Stimulated activated CD8-positive, alpha-beta memory T cell treated with anti-CD3 and anti-CD28 coated beads, Interleukin-4, amount 100 ng/mL, for 24 hours (primary cell): ENCODE measurements at regions not wholly inside any gene's neighbourhood (a gene's known extent, or its start where the extent isn't known, plus 50 kb on each side); places are given as distances from the start of the nearest gene placed in this dataset.
"Not testable (repeated sequence)": the region's sequence is repeated elsewhere in the genome, so short reads cannot be mapped to it uniquely, and the experiment has no call there.

Experiments used
- DNase-seq: peaks from one replicate; pipeline ENCODE4 v3.0.0-alpha.2; 2020; ENCODE audit warnings: low read depth

GRCh38 chr1:47491341-47491753 lies 53.5 kb downstream of the FOXD2 start:
- no peak for DNase-seq

DNA sequence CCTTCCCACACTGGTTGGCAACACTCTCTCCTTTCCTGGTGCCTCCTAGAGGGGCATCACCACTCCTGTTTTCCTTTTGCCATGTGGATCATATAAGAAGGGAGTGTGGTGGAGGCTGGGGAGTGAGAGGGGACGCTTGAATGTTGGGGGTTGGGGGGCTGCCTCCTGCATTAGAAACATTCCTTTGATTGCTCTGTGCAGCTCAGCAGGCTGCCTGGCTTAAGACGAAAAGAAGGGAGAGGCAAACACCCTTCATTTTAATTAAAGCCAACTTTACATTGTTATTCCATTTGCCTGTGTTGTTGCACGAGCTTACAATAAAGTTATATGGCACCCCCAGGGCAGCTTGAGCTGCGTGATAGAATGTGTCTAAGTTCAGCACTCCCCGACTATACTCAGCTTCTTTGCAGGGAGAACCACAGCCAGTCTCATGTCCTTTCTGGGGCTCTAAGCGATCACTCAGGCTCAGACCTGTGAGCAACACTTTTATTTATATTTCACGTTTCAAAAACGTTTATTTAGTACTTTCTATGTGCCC lies 57.4 kb downstream of the FOXD2 start:
- no peak for DNase-seq

GRCh38 chr1:47498551-47498950 lies 60.7 kb downstream of the FOXD2 start:
- DNase-seq, result no peak

- no peak for DNase-seq
Observed at GRCh38 chr1:47501069-47501468, 63.2 kb downstream of the FOXD2 start.

DNA sequence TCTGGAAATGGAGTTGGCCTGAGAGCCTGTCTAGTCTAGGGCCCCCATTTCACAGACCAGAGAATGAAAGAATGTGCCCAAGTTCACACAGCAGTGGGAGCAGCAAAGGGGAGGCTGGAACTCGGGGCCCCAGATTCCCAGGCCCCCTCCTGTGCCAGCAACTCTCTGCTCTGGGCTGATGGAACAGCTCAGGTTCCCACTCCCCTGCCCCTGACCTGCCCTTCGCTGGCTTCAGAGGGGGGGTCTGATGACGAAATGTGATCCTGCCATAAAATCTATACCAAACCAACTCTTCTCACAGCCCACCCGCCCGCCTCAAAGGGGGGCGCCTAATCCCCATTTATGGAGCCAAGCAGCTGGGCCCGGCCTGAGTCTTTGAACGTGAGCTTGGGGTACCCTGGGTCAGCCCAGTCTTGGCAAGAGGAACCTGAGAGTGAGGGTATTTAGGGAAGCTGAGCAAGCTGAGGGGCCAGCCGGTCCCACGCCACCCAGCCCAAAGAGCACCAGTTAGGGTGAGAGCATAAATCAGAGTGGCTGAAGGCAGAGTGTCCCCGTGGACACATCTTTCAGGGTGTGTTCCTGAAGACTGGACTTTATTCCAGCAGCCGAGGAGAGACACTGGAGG lies 65.0 kb downstream of the FOXD2 start:
- no peak for DNase-seq

DNA sequence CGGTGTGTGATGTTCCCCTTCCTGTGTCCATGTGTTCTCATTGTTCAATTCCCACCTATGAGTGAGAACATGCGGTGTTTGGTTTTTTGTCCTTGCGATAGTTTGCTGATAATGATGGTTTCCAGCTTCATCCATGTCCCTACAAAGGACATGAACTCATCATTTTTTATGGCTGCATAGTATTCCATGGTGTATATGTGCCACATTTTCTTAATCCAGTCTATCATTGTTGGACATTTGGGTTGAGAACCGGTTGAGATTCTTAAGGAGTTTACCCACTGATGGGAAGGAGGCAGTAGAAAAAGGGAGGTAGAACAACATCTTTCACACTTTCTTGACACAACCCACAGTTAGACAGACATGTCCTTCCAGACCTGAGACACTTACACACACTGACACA lies 67.0 kb downstream of the FOXD2 start:
- DNase-seq, result not testable (repeated sequence)

- DNase-seq, result no peak
Observed at GRCh38 chr1:47505267-47505666, 67.4 kb downstream of the FOXD2 start.

GRCh38 chr1:47506053-47506452 lies 68.2 kb downstream of the FOXD2 start:
- no peak for DNase-seq

DNA sequence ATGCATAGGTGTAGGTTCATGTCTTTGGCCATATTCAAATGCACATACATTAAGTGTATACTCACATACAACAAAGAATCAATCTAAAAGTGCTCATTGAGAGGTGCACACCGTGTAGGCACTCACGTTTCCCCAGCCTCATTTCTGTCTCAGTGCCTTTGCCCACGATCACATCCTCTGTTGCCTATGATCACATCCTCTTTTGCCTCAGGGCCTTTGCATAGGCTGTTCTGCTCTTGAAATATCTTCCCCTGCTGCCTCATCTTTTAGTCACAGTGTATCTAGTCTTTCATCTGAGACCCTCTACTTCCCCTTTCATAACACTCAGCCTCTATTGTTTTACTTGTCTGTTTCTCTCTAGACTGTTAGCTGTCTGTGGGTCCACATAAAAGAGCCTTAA lies 69.3 kb downstream of the FOXD2 start:
- no peak for DNase-seq

DNA sequence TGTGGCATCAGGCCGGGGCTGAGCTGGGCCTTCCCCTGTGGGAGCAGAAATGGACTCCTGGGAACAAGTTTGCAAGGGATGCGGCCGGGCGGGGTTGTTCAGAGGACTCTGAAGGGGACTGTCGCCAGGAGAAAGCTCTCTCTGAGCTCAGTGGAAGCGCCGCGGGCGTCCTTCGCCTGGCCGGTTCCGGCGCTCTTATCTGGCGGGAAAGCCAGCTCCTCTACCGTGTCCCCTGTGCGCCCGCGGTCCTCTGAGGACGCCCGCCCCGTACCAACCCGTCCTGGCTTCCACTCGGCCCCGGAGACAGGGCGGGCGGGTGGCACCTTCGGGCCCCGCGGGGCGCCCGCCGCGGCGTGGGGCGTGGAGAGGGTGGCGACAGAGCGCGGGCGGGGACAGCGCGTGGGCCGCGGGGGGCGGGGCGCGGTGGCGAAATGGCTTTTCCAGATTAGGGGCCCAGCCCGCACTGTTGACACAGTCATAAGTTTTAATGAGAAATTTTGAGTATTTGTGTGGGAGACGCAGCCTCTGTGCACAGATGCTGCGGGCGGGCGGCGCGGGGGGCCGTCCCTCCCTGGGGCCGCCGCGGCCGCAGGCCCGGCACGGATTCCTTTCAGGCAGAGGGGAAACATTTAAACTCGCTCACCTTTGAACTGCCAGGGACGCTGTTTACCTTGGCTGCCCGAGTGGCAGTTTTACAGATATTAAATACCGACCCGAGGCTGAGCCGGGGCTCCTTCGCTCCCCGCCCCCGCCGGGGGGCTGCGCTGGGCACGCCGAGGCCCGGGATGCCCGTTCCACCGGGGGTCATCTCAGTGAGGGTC lies 70.2 kb downstream of the FOXD2 start:
- peak; percentile 22 for DNase-seq

DNA sequence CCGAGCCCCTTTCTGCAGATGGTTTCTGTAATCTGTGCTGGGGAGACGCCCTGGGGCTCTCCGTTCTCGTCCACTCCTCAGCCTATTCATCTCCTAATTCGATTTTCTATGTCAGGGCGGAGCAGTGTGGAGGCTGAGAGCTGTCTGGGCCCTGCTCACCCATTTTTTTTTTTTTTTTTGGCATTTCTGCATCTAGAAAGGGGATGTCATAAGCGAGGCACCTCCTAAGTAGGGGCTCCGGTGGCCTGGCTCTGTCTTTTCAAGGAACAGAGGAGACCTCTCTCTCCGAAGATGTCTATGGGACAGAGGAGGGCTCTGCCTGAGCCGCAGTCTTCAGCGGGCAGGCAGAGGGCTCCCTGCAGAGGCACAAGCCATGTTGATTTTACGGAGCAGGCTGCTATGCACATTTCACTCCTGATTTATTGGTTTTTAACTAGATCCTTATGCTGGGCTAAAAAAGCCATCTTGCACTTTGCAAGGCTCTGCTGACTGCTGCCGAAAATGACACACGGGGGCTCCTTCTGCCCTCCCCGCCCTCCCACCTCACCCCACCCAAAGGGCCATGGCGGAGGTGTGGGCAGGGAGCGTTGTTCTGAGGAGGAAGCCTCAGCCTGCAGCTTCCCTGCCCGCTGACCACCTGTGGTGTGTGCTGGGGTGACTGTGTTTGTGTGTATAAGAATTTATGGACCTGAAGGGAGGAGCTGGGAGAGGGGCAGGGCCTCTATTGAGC lies 71.0 kb downstream of the FOXD2 start:
- DNase-seq, result no peak

DNA sequence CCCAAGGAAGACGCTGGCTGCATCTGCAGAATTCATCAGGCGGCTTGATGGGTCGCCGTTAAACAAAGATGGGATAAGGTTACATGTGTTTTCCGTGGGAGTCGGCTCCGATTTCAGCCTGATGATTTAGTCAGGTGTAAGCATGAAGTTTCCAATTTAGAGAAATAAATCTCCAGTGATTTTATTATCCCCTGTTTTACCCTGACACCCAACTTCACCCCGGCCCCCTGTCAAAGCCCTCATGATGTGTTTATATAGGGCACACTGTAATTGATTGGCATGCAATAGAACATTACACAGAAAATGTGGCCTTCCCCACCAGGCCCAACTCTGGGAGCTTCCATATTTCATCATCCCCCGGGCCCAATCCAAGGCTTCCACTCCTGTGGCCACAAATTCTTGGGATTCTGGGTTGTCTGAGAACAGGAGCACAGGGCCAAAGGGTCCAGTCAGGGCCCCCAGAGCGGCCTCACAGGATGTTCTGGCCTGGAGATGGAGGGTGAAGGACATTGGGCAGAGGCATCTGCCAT lies 72.5 kb downstream of the FOXD2 start:
- DNase-seq, result no peak

- DNase-seq, result no peak
Observed at GRCh38 chr1:47511825-47512224, 74.0 kb downstream of the FOXD2 start.

- DNase-seq, result no peak
Observed at GRCh38 chr1:47513393-47513792, 75.5 kb downstream of the FOXD2 start.

DNA sequence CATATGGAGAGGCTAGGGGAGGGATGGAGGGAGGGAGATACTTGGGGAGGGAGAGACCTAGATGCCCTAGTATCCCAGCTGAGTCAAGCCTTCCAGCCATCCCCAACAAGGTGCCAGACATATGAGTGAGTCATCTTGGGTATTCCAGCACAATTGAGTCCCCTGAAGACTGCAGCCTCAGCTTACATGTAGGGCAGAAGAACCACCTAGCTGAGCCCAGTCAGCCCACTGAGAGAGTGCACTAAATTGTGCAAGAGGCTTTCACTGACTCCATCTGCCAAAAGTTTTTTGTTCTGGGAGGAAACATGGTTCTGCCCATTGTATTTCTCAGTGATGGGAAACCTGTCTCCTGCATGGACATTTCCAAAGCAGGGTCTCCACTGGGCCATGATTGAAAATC lies 76.4 kb downstream of the FOXD2 start:
- DNase-seq, result no peak

GRCh38 chr1:47515164-47515789 lies 77.4 kb downstream of the FOXD2 start:
- no peak for DNase-seq

DNA sequence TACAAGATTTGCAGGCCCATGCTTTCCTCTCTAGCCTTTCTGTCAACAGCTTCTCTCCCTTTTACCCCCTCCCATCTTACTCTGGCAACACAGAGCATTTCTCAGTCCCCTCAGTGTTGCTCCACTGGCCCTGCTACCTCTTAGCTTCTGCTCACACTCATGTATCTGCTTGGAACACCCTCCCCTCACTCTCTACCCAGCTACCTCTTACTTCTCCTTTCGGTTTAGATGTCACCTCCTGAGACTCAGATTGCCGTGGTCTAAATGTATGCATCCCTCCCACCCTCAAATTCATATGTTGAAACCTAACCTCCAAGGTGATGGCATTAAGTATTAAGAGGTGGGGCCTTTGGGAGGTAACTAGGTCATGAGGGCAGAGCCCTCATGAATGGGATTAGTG lies 80.1 kb downstream of the FOXD2 start:
- no peak for DNase-seq

DNA sequence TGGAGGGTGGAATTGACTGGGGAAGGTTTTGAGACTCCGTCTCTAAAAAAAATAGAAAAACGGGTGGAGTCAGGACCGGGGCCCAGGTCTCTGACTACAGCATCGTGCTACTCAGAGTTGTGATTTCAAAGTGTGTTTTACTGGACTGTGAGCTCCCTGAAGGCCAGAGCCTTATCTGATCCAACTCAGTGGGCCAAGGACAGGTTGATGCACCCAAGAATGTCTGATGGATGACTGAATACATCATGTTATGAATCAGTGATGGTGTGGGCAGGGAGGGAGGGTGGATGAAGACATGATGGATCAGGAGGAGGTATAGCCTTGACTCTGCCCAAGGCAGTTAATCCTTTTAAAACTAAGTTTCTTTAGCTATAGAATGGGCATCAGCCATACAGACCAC lies 81.6 kb downstream of the FOXD2 start:
- no peak for DNase-seq

GRCh38 chr1:47519971-47520370 lies 82.1 kb downstream of the FOXD2 start:
- no peak for DNase-seq

GRCh38 chr1:47521034-47521881 lies 83.4 kb downstream of the FOXD2 start:
- DNase-seq, result no peak
